Activated CD8-positive, alpha-beta memory T cell treated with anti-CD3 and anti-CD28 coated beads for 48 hours (primary cell): ENCODE measurements at regions not wholly inside any gene's neighbourhood (a gene's known extent, or its start where the extent isn't known, plus 50 kb on each side); places are given as distances from the start of the nearest gene placed in this dataset.

Experiments used
- DNase-seq, 3 experiments: peaks; one replicate each; pipeline ENCODE4 v3.0.0-alpha.2; 2020; ENCODE audit warnings: low read depth in 2 of 3, low spot score in 2 of 3

DNA sequence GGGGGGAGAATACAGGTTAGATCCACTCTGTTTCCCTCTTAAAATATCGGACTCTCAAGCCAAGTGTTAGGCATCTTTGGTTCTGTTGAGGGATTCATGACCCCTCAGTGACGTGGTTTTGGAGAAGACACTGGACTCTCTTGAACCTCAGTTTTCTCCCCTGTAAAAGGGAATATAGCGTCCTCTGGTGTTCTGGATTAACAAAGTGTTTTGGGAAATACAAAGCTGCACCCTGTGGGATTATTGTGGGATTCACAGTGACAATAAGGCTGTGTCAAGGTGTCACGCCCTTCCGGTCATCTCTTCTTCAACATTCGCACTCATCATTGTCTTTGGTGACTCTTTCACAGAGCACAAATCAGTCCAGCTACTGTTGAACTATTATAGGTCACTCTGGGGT is 139.0 kb downstream of the IRX1 start:
- no peak for DNase-seq

DNA sequence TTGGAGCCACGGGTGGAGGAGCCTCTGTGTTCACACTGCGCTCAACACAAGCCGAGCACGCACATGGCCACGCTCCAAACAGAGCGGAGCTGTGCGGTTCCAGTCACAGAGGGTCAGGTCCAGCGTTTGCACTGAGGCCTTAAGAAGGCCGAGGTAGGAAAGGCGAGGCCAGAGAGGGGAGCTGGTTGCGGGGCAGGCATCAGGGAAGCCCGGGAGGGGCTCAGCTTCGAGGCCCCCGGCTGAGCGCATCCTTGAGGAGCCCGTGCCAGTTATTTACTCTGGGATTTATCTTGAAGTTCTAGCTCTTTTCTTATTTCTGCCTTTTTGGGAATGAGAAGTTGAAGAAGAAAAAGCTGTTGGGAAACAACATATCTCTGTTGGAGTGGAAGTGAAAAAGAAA is 140.8 kb downstream of the IRX1 start:
- DNase-seq: no peak

DNA sequence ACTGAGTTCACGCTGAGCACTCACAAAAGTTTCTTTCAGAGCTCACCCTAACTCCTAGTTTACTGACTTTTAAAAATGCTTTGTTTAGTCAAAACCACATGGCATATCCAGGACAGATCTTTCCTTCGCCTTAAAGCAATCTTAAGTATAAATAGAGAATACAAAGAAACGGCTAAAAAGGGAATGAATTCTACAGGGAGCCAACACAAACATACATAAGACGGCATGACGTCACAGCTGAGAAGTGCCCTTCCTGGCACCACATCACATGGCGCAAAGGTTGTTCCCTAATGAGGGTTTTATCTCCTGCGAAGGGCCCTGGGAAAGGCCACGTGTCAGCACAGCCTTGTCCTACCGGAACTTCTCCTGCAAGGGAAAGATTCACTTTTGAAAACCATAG is 141.3 kb downstream of the IRX1 start:
- DNase-seq: no peak

GRCh38 chr5:3738919-3739318 is 143.3 kb downstream of the IRX1 start:
- no peak for DNase-seq

DNA sequence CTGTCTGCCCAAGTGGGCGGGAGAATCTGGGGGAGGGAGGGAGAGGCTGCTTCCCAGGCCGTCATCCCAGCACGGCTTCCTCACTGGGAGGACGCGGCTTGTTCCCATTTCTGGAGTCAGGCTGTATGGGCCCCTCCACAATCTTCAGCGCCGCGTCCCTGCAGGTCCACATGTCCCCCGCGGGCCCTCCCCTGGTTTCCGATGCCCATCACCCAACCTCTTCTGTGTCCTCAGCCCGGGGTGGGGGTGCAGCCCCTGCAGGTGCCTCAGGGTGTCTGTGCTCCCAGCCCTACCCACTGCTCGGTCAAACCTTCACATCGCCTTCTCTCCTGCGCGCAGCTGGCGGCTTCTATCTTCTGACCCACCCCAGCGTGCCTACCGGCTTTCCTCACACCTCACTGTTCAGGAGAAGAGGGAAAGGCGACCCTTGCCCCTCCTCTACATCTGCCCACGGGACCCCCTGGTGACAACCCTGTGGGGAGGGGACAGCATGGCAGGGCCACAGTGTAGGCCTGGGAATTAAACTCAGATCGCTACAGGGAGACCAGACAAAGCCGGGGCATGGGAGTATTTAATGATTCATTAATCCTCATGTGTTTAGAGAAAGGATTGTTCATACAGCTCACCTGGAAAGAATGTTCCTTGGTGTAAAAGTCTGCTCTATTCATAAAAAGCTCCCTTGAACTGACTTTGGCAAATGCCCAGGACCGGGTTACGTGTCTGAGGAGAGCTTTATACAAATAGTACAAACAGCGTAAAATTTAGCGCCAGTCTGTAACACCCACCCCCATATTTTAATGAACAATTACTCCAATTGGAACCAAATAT is 145.1 kb downstream of the IRX1 start:
- no peak for DNase-seq

DNA sequence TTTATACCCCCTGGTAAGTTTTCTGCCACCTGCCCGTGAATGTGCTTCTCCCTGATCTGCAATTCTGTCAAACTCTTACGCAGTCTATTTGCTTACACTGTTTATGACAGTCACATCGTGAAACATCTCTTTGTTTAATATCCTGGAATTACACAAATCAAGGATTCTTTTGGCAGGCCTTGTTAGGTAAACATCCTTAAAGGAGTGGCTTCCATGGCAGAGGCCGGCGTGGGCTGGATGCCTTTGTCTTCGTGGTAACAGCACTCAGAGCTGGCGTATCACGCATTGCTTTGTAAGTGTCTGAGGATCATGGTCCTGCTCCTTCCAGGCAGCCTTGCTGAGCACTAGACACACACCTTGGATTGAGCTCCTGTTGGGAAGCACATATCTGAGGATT is 145.7 kb downstream of the IRX1 start:
- DNase-seq: no peak

- DNase-seq: no peak
These were observed 147.1 kb downstream of the IRX1 start for GRCh38 chr5:3742750-3743149.

- no peak for DNase-seq
These were observed 156.2 kb downstream of the IRX1 start for GRCh38 chr5:3751846-3752245.

DNA sequence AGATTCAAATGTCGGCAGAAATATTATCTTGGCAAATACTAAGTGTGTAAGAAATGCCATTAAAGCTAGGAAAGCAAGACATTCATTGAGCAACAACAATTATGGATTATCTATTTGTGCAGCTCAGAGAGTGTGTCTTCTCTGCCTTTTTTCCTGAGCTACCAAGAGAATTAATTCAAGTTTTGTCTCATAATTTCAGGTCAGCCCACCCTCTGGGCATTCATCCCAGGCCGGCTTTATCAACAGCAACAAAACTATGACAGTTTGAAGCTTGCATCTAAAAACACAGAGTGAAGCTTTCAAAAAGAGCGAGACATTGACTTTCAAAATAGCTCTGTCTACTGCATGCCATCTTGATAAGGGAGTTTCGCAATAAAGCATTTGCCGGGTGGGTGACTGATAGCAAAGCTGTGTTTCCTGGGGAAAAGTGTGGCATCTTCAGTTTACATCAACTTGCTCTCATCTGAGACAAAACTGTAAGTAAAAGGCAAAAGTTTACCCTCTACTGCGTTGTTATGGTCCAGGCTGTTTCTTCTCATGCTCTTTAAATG is 182.4 kb downstream of the IRX1 start:
- DNase-seq: no peak

DNA sequence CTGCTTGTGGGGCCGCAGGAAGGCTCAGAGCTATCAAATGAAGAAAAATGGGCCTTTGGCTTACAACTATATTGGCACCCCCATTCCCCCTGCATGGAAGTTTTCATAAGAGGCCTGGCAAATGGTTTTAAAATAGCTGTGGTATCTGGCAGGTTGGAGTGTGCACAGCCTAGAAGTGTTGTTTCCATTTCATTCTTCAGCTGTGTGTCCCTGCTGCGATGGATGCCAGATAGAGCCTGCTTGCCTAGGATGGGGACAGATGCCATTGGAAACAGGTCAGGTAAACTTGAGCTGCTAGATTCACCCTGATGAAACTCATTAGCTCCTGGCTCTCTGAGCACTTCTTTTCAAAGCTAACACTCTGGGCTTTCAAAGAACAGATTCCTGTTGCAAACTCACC is 183.3 kb downstream of the IRX1 start:
- DNase-seq: no peak

GRCh38 chr5:3780278-3780677 is 184.6 kb downstream of the IRX1 start:
- DNase-seq: no peak

GRCh38 chr5:3780907-3781306 is 185.3 kb downstream of the IRX1 start:
- DNase-seq: no peak

DNA sequence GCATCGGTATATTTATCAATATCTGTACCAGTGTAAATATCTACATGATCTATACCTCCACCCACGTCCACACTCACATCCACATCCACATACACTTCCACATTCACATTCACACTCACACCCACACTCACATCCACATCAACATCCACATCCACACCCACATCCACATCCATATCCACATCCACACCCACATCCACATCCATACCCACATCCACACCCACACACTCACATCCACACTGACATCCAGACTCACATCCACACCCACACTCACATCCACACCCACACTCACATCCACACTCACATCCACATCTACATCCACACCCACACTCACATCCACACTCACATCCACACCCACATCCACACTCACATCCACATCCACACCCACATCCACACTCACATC is 189.2 kb downstream of the IRX1 start:
- DNase-seq: no peak

GRCh38 chr5:3786165-3786564 is 190.5 kb downstream of the IRX1 start:
- no peak for DNase-seq

DNA sequence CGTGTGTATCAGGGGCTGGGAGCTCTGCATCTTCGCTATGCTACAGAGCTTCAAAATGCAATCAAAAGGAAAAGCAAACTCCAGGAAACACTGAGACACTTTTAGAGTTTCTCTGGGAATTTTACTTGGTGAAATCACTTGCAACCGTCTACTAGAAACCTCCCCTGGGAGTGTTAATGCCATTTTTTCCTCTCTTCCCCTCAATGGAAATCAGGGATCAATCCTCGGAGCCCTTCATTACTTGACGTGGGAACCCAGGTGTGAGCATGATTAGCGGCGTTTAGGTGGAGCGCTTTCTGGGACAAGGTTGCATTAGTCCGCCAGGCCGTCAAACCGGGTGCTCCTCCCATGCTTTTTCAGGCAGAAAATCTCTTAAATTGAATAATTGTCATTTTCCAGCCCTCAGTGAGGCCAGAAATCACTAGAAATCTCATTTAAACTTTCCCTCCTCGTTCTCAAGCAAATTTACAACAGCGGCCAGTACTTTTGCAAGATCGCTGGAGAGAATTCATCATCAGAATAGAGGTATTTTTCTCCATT is 191.3 kb downstream of the IRX1 start:
- DNase-seq: no peak

DNA sequence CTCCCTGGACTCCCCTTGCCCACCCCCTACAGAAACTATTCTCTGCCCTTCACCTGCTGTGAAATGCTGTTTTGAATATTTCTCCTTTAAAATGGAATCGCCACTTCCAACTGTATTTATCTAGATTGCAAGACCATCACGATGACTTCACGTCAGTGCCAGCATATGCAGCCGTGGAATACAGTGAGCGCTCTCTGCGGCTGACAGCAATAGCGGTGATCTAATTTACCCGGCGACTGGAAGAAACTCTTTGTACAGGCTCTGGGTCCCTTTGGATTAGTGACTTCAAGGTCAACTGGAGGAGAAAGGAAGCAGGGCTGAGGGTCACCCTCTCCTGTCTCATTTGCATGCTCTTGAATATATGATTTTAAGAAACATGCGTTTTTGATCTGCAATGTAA is 192.0 kb downstream of the IRX1 start:
- DNase-seq: no peak

DNA sequence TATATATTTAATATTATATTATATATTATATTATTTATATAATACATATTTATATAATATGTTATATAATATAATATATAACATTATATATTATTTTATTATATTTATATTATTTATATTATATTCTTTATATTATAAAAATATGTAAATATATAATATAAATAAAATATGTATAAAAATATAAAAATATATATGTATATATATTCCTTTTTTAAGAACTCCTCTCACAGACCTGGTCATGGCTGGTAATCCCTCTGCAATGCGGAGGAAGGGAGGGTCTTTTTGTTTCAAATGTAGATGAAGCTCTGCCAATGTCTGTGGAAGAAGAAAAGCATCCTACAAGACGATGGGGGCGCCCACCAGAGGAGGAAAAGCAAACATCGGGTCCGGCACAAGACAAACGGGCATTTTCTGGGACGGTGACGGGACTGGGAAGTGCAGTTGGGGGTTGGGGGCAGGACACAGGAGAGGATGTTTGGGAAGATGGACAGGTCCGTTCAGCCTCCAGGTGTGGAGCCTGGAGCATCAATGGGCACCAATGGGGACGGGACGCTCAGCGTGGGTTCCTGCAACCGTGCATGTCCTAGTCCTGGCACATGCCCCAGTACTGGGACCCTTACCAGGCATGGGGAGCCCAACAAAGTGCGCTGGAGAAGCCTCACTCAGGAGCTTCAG is 194.0 kb downstream of the IRX1 start:
- no peak for DNase-seq

DNA sequence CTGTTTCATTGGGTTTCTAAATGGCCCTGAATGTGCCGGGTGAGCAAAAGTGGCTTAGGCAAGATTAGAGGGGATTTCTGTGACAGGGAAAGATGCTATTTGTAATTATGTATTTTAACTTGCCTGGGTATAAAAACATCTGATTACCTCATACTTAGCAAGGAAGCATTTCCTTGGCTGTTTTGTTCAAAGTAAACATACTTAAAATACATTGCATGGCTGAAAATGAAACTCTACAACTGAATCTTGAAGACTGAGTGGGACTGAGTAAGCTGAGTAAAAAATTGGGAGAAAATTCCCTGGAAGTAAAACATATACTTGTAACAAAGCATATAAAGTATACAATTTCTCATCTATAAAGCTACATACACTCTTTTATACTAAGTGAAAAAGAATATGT is 197.5 kb downstream of the IRX1 start:
- no peak for DNase-seq

- no peak for DNase-seq
These were observed 199.0 kb downstream of the IRX1 start for GRCh38 chr5:3794611-3795010.

GRCh38 chr5:3796736-3797135 is 201.1 kb downstream of the IRX1 start:
- no peak for DNase-seq

DNA sequence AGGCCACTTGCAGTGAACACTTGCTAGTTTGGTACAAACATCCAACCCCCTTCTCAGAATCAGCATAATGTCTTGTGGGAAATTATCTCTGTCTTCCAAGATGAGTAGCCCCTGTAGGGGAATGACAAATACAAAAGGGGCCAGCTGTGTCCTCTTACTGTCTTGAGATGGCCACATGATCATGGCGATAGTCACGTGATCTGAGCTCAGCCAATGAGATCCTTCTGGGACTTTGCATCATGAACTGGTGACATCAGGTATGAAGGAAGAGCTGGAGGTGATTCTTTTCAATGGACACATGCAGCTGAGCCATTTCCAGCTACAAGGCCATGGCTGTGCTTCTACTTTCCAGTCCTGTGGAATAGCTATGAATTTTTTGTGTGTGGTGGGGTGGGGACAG is 206.3 kb downstream of the IRX1 start:
- DNase-seq: no peak

- DNase-seq: no peak
These were observed 213.8 kb downstream of the IRX1 start for GRCh38 chr5:3809455-3809854.
